ENCODE measurements at regions not wholly inside any gene's neighbourhood (a gene's known extent, or its start where the extent isn't known, plus 50 kb on each side); places are given as distances from the start of the nearest gene placed in this dataset.

DNA sequence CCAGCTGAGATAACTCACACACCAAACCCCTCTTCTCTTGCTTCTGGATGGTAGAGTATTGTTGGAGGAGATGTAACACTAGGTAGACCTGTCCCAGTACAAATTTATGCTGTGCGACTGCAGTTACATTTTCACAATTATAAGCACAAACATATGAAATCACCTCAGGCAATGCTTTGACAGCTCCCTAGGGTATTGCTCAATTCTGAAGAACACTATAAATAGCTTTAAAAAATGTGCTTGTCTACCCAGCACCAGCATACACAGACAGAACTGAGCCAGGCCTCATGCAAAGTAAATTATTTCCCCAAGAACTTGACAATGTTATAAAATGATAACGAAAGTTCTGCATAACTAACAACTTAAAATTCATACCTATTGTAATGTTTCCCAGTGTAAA, 1999.1 kb upstream of the ADGRL3 start:
- FAIRE-seq: no peak
- BruUV-seq (replicated peaks): no TSS peak

More for the DNA sequence above, 1999.1 kb upstream of the ADGRL3 start:
- Histone ChIP-seq H3K79me2 (ENCODE audit: control insufficient read depth, insufficient read depth, low read length) (no peaks in the 10 kb centered on the region), H3K9me3 (replicated peaks; ENCODE audit: control insufficient read depth, insufficient read depth, low read length) (no peaks in the 10 kb centered on the region), H3K27ac (ENCODE audit: control insufficient read depth, insufficient read depth) (no peak overlapping the region), H3K36me3 (ENCODE audit: control insufficient read depth in 2 of 2, insufficient read depth in 2 of 2, low read length in 1 of 2) (no peaks in the 10 kb centered on the region), H2AFZ (ENCODE audit: control insufficient read depth, low read depth, low read length) (no peak overlapping the region), H3K9ac (ENCODE audit: control insufficient read depth, insufficient read depth, low read length) (no peak overlapping the region), H3K27me3 (replicated peaks in 1 of 2; ENCODE audit: control insufficient read depth in 2 of 2, insufficient read depth in 2 of 2, low read length in 1 of 2) (no peaks in the 10 kb centered on the region), H3K4me3 (no peak overlapping the region), H3K4me2 (ENCODE audit: control insufficient read depth, insufficient read depth) (no peak overlapping the region), H4K20me1 (ENCODE audit: control insufficient read depth, insufficient read depth) (no peaks in the 10 kb centered on the region), H3K4me1 (ENCODE audit: control insufficient read depth, insufficient read depth, low read length) (no peaks in the 10 kb centered on the region)
- intact Hi-C loops (cut with micrococcal nuclease; ENCODE audit: unreplicated experiment): no loop called here
- ChIA-PET CTCF (no interaction called here), POLR2A (no interaction called here), SMC1A (ENCODE audit: uncharacterized antibody, unreplicated experiment) (no interaction called here), RAD21 (ENCODE audit: unreplicated experiment) (no interaction called here)
- peak; percentile 60 for ATAC-seq
- peak; percentile 42 for TF ChIP-seq MEF2B (IDR thresholded peaks at IDR 0.05; ENCODE audit: partially characterized antibody, poor library complexity, severe bottlenecking)
- TF ChIP-seq PML (IDR thresholded peaks at IDR 0.05; ENCODE audit: low read length): no peak
- no peak for TF ChIP-seq CREB1 (IDR thresholded peaks at IDR 0.05; ENCODE audit: low read depth)
- no peak for TF ChIP-seq ZBTB40 (IDR thresholded peaks at IDR 0.05; ENCODE audit: borderline replicate concordance)
- no peak for DNase-seq (ENCODE audit: low read depth, low spot score)
- in situ Hi-C loops (cut with MboI): no loop called here
- WGBS (ENCODE audit: insufficient coverage, insufficient replicate concordance, low lambda C conversion rate, missing lambda C conversion rate): 29% methylated on average over 2 of the region's 2 CpGs

Data from GM12878 (cell line).